Nephron progenitor cell (in vitro differentiated cells): ENCODE measurements at regions not wholly inside any gene's neighbourhood (a gene's known extent, or its start where the extent isn't known, plus 50 kb on each side); places are given as distances from the start of the nearest gene placed in this dataset.

Experiments used
- DNase-seq: peaks from one replicate; pipeline ENCODE4 v3.0.0; 2021
- H3K27ac Mint-ChIP-seq: 2 replicates; pipeline ENCODE4 v1.8.0; 2021; ENCODE audit warnings: mild to moderate bottlenecking, moderate library complexity, mixed read lengths
- H3K27me3 Mint-ChIP-seq: 2 replicates; pipeline ENCODE4 v1.8.0; 2021; ENCODE audit warnings: mild to moderate bottlenecking, low read depth, mixed read lengths; ENCODE audit not compliant: poor library complexity
- H3K36me3 Mint-ChIP-seq: 2 replicates; pipeline ENCODE4 v1.8.0; 2021; ENCODE audit warnings: low read depth, mixed read lengths
- H3K4me1 Mint-ChIP-seq: 2 replicates; pipeline ENCODE4 v1.8.0; 2021; ENCODE audit warnings: mixed read lengths
- H3K4me3 Mint-ChIP-seq: 2 replicates; pipeline ENCODE4 v1.8.0; 2021; ENCODE audit warnings: mild to moderate bottlenecking, moderate library complexity, mixed read lengths
- H3K9me3 Mint-ChIP-seq: 2 replicates; pipeline ENCODE4 v1.8.0; 2021; ENCODE audit warnings: mild to moderate bottlenecking, moderate library complexity, mixed read lengths
- TF ChIP-seq, protein P1 (sequence below): fragments of 200-600 bp; sonication (generic); IDR thresholded peaks from 2 replicates; pipeline ENCODE4 v1.5.0; 2021; ENCODE audit warnings: antibody characterized with exemption

DNA sequence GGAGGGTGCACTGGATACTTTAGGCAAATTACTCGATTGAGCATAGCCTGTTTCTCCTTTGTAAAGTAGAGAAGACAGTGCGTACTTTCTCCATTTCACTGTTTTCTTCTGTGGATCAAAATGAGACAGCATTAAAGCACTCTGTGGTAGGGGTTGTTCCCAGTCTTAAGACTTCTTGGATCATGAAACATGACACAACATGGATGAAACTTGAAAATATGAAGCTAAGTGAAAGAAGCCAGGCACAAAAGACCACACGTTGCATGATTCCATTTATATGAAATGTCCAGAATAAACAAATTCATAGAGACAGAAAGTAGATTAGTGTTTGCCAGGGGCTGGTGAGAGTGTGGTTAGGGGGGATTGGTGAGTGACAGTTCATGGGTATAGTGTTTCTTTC, 61.8 kb upstream of the MED9 start:
- Mint-ChIP-seq H3K4me1 (peaks cover 5% of the 10 kb centered on the region), H3K9me3 (peaks cover 3% of the 10 kb centered on the region), H3K27me3 (peaks cover 27% of the 10 kb centered on the region), H3K36me3 (no peaks in the 10 kb centered on the region), H3K27ac (no peak overlapping the region), H3K4me3 (no peak overlapping the region)
- TF ChIP-seq, protein P1, sequence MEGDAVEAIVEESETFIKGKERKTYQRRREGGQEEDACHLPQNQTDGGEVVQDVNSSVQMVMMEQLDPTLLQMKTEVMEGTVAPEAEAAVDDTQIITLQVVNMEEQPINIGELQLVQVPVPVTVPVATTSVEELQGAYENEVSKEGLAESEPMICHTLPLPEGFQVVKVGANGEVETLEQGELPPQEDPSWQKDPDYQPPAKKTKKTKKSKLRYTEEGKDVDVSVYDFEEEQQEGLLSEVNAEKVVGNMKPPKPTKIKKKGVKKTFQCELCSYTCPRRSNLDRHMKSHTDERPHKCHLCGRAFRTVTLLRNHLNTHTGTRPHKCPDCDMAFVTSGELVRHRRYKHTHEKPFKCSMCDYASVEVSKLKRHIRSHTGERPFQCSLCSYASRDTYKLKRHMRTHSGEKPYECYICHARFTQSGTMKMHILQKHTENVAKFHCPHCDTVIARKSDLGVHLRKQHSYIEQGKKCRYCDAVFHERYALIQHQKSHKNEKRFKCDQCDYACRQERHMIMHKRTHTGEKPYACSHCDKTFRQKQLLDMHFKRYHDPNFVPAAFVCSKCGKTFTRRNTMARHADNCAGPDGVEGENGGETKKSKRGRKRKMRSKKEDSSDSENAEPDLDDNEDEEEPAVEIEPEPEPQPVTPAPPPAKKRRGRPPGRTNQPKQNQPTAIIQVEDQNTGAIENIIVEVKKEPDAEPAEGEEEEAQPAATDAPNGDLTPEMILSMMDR = no peak
- no peak for DNase-seq

DNA sequence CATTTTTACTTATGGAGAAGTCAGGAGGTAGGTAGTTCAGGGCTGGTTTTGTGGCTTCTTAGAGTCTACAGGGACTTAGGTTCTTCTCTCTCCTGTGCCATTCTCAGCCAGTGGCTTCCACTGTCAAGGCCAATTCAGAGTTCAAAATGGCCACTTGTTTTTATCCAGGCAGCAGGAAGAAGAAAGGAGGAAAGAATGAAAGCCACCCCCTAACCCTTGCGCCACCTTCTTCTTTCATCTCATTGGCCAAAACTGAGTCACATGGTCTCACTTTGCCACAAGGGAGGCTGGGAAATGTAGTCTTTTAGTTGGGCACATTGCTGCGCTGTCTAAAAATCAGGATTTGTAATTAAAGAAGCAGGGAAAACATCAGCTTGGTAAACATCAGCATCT, 60.8 kb upstream of the MED9 start:
- Mint-ChIP-seq H3K27ac (no peak overlapping the region), H3K27me3 (peaks cover 21% of the 10 kb centered on the region), H3K9me3 (peaks cover 3% of the 10 kb centered on the region), H3K4me3 (no peak overlapping the region), H3K36me3 (no peaks in the 10 kb centered on the region), H3K4me1 (peaks cover 5% of the 10 kb centered on the region)
- DNase-seq = no peak
- TF ChIP-seq, protein P1 = no peak

DNA sequence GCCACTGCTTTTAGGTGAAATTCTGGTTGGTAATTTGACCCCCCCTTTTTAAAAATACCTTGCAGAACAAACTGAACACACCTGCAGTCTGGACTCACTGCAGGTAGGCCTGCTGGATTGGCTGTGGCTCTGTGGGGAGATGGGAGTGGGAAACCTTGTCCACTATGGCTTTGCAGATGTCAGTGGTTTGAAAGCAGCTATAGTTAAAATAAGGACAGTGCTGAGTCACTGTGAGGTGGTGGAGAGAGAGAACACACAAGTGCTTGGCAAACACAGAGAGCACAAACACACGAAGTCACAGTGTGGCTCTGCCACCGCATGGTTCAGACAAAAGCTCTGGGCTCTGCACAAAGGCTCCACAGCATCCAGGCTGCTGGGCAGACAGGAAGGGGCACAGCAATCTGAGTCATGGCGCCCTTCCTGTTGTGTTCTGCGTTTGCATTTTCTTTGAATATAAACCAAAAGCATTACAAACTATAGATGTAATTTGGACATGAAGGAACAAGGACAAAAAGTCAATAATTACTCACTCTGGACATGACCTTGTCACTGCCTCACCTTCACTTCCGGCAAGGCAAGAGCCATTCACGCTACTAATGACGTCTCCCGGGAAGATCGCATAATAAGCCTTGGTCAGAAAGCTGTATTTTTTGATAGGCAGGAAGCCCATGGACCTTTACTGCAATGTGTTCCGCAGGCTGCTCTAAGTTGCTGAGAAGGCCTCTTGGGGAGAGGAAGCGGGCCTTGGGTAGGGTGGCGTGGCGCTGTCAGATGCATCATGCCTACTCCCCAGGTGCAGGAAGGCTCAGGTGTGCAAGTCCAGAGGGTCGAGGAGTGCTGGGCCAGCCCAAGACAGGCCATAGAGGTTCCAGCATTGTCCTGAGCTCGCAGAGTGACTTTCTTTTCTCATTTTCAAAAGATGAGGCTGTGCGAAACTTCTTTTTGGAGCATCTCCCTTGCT, 60.1 kb upstream of the MED9 start:
- Mint-ChIP-seq H3K9me3 (peaks cover 3% of the 10 kb centered on the region), H3K36me3 (no peaks in the 10 kb centered on the region), H3K27me3 (peaks cover 16% of the 10 kb centered on the region), H3K4me3 (no peak overlapping the region), H3K27ac (no peak overlapping the region), H3K4me1 (peaks cover 5% of the 10 kb centered on the region)
- DNase-seq = no peak
- TF ChIP-seq, protein P1 = no peak

DNA sequence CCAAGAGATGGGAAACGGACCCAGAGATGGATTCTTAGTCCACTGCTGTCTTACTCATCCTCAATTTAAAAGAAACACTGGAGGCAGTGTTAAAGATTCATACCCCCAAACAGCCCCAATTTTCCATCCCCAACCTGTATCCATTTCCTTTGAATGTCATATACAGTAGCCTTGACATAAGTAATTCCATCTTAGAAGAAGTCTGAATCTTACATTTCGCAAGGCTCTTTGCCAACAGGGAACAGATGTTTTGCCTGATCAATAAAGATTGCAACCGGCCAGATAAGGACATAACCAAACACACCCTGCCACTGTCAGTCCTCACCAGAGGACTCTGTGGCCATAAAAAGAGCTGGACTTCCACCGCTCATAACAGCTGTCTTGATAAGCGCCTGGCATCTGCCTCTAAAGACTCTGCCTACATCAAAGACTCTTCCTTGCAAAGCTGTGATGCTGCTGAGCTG, 59.0 kb upstream of the MED9 start:
- peaks cover 12% of the 10 kb centered on the region for H3K9me3 Mint-ChIP-seq
- H3K27me3 Mint-ChIP-seq = peaks cover 17% of the 10 kb centered on the region
- peaks cover 5% of the 10 kb centered on the region for H3K4me1 Mint-ChIP-seq
- H3K4me3 Mint-ChIP-seq = no peak overlapping the region
- DNase-seq = no peak
- no peaks in the 10 kb centered on the region for H3K36me3 Mint-ChIP-seq
- TF ChIP-seq, protein P1 = no peak
- no peak overlapping the region for H3K27ac Mint-ChIP-seq

DNA sequence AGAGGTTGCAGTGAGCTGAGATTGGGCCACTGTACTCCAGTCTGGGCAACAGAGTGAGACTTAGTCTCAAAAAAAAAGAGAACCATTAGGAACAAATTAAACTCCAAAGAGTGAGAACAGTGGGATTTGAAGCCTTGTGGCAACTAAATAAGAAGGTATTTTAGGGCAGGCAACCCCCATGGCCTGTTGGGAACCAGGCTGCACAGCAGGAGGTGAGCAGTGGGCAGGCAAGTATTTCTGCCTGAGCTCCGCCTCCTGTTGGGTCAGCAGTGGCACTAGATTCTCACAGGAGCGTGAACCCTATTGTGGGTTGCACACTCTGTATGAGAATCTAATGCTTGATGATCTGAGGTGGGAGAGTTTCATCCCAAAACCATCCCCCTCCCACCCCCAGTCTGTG, 57.6 kb upstream of the MED9 start:
- no peaks in the 10 kb centered on the region for H3K36me3 Mint-ChIP-seq
- no peaks in the 10 kb centered on the region for H3K4me1 Mint-ChIP-seq
- peaks cover 23% of the 10 kb centered on the region for H3K9me3 Mint-ChIP-seq
- TF ChIP-seq, protein P1 = no peak
- H3K4me3 Mint-ChIP-seq = no peak overlapping the region
- no peak overlapping the region for H3K27ac Mint-ChIP-seq
- H3K27me3 Mint-ChIP-seq = peaks cover 15% of the 10 kb centered on the region
- DNase-seq = no peak

DNA sequence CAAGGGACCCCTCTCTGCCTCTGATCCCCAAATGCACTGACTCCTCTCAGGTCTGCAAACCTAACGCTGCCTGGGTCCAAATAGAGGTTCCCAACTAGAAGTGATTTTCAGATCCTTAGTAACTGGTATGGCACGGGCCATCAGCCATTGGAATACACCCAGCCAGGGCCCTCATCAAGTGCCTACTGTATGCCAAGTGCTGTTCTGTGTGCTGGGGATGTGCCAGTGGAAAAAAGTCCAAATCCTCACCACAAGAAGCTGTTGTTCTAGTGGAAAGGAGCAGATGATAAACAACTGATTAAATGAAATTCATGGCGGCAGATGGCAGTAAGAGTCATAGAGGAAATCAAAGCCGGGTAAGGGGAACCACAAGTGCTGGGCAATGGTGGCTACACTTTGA, 57.2 kb upstream of the MED9 start:
- Mint-ChIP-seq H3K27ac (no peak overlapping the region), H3K9me3 (peaks cover 25% of the 10 kb centered on the region), H3K4me3 (no peak overlapping the region), H3K36me3 (no peaks in the 10 kb centered on the region), H3K4me1 (no peaks in the 10 kb centered on the region), H3K27me3 (peaks cover 16% of the 10 kb centered on the region)
- TF ChIP-seq, protein P1 = no peak
- no peak for DNase-seq
